GM12878 (cell line): ENCODE measurements at regions not wholly inside any gene's neighbourhood (a gene's known extent, or its start where the extent isn't known, plus 50 kb on each side); places are given as distances from the start of the nearest gene placed in this dataset.
A peak's percentile ranks its signal among the peaks of the same experiment; 100 is the strongest.

ENCODE experiments used
- BCL11A ChIP-seq: IDR thresholded peaks from 2 replicates; pipeline ENCODE4 v1.6.1; 2011; ENCODE audit warnings: low read depth, low read length
- CEBPZ ChIP-seq: fragments of 150-350 bp; IDR thresholded peaks from 2 replicates; pipeline ENCODE4 v1.6.1; 2016; ENCODE audit warnings: low read depth, low read length
- CREB1 ChIP-seq: IDR thresholded peaks from 2 replicates; pipeline ENCODE4 v1.6.1; 2012; ENCODE audit warnings: low read depth, mild to moderate bottlenecking, inconsistent platforms
- DPF2 ChIP-seq: fragments of 450-650 bp; IDR thresholded peaks from 2 replicates; pipeline ENCODE4 v1.6.1; 2017; ENCODE audit warnings: mild to moderate bottlenecking
- E2F8 ChIP-seq: fragments of 450-650 bp; IDR thresholded peaks from 2 replicates; pipeline ENCODE4 v1.6.1; 2018; ENCODE audit warnings: mild to moderate bottlenecking, low read depth, moderate library complexity; ENCODE audit not compliant: partially characterized antibody
- MEF2A ChIP-seq: IDR thresholded peaks from 2 replicates; pipeline ENCODE4 v1.6.1; 2011; ENCODE audit warnings: low read depth, mild to moderate bottlenecking, low read length, moderate library complexity; ENCODE audit not compliant: insufficient read depth
- NBN ChIP-seq: fragments of 450-650 bp; IDR thresholded peaks from 2 replicates; pipeline ENCODE4 v1.6.1; 2016
- NRF1 ChIP-seq: conservative IDR thresholded peaks from 2 replicates; pipeline ENCODE4 v1.6.1; 2011; ENCODE audit warnings: mild to moderate bottlenecking, low read depth, low read length, improper control_type of control experiment
- PBX3 ChIP-seq: IDR thresholded peaks from 2 replicates; pipeline ENCODE4 v1.6.1; 2011; ENCODE audit warnings: mild to moderate bottlenecking, low read depth, low read length, moderate library complexity; ENCODE audit not compliant: insufficient replicate concordance
- POLR2AphosphoS5 ChIP-seq: IDR thresholded peaks from 2 replicates; pipeline ENCODE4 v1.6.1; 2011; ENCODE audit warnings: mild to moderate bottlenecking, low read length, inconsistent platforms
- RELB ChIP-seq: fragments of 450-650 bp; IDR thresholded peaks from 2 replicates; pipeline ENCODE4 v1.6.1; 2017; ENCODE audit warnings: low read depth, mild to moderate bottlenecking, moderate library complexity
- SMC3 ChIP-seq: IDR thresholded peaks from 2 replicates; pipeline ENCODE4 v1.6.1; 2011; ENCODE audit warnings: low read length, improper control_type of control experiment, borderline replicate concordance
- SREBF2 ChIP-seq: IDR thresholded peaks from 2 replicates; pipeline ENCODE4 v1.6.1; 2012; ENCODE audit warnings: mild to moderate bottlenecking, low read length
- SUPT20H ChIP-seq: IDR thresholded peaks from 2 replicates; pipeline ENCODE4 v1.6.1; 2011; ENCODE audit warnings: low read depth, mild to moderate bottlenecking, low read length, moderate library complexity, borderline replicate concordance; ENCODE audit not compliant: control insufficient read depth
- ZNF217 ChIP-seq: fragments of 450-650 bp; IDR thresholded peaks from 2 replicates; pipeline ENCODE4 v1.6.1; 2017; ENCODE audit warnings: antibody characterized with exemption, mild to moderate bottlenecking

- no peak for TF ChIP-seq CEBPZ
- peak; percentile 59; the same call in 1 of the 2 replicates for TF ChIP-seq RELB
- TF ChIP-seq BCL11A, result no peak
- TF ChIP-seq DPF2, result 0 out of 2 replicates have a peak, but pooled peaks have one; percentile 14
- TF ChIP-seq NBN, result peak; percentile 52; the same call in 1 of the 2 replicates
- no peak for TF ChIP-seq ZNF217
- no peak for TF ChIP-seq MEF2A
- TF ChIP-seq CREB1, result no peak
- no peak for TF ChIP-seq SUPT20H
- TF ChIP-seq E2F8, result no peak
- TF ChIP-seq SREBF2, result no peak
- peak; percentile 28; the same call in 1 of the 2 replicates for TF ChIP-seq SMC3
- peak; percentile 86 for TF ChIP-seq POLR2AphosphoS5
- TF ChIP-seq PBX3, result no peak
- TF ChIP-seq NRF1, result no peak
- TF ChIP-seq, all 136 proteins: peak for 20
Measured at GRCh38 chr21:36541721-36542139, 61.8 kb upstream of the CLDN14 start (continued).
